ENCODE measurements at regions not wholly inside any gene's neighbourhood (a gene's known extent, or its start where the extent isn't known, plus 50 kb on each side); places are given as distances from the start of the nearest gene placed in this dataset.

DNA sequence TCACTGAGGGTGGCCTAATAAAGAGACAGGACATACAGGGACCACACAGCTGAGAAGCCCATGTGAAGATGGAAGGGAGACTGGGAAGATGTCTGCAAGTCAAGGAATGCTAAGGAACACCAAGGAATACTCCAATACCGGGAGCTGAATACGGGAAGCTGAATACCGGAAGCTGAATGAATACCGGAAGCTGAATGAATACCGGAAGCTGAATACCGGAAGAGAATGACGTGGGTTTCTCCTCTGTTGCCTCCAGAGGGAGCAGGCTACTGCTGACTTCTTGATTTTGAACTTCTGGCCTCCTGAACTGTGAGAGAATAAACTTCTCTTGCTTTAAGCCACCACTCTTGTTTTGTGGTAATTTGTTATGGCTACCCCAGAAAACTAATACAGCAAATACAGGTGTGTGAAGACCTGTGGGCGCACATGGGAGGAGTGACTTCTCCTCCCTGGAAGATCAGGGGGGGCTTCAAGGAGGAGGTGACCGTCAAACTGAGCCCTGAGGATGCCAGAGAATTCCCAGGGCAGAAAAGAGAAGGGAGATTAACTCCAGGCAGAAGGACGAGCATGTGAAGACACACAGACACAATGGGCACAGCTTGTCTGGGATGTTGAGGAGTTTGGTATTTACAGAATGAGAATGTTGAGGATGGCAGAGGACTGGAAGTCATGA lies 259.9 kb downstream of the IRF8 start:
- TF ChIP-seq, protein P1, sequence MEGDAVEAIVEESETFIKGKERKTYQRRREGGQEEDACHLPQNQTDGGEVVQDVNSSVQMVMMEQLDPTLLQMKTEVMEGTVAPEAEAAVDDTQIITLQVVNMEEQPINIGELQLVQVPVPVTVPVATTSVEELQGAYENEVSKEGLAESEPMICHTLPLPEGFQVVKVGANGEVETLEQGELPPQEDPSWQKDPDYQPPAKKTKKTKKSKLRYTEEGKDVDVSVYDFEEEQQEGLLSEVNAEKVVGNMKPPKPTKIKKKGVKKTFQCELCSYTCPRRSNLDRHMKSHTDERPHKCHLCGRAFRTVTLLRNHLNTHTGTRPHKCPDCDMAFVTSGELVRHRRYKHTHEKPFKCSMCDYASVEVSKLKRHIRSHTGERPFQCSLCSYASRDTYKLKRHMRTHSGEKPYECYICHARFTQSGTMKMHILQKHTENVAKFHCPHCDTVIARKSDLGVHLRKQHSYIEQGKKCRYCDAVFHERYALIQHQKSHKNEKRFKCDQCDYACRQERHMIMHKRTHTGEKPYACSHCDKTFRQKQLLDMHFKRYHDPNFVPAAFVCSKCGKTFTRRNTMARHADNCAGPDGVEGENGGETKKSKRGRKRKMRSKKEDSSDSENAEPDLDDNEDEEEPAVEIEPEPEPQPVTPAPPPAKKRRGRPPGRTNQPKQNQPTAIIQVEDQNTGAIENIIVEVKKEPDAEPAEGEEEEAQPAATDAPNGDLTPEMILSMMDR (IDR thresholded peaks at IDR 0.05; ENCODE audit: extremely low read depth in 1 of 2, insufficient read depth in 1 of 2, low read depth in 1 of 2, low read length in 2 of 2): no peak
- TF ChIP-seq POLR2A (IDR thresholded peaks at IDR 0.05; ENCODE audit: low read depth, low read length) (no peak), EZH2 (IDR thresholded peaks at IDR 0.05; ENCODE audit: borderline replicate concordance, low read depth, low read length, severe bottlenecking) (no peak), POLR2AphosphoS5 (IDR thresholded peaks at IDR 0.05; ENCODE audit: insufficient read depth, low read depth, low read length) (no peak), GATA2 (IDR thresholded peaks at IDR 0.05; ENCODE audit: insufficient read depth, insufficient read length, low read depth, low read length) (no peak)

Data from endothelial cell of umbilical vein (primary cell).